SK-N-SH treated with all-trans-retinoic acid at 6 μM for 48 hours (cell line): ENCODE measurements at regions not wholly inside any gene's neighbourhood (a gene's known extent, or its start where the extent isn't known, plus 50 kb on each side); places are given as distances from the start of the nearest gene placed in this dataset.
"Not testable (repeated sequence)": the region's sequence is repeated elsewhere in the genome, so short reads cannot be mapped to it uniquely, and the experiment has no call there.

Experiments
- ATAC-seq: fragments of 200-7000 bp; cut with Tn5 transposase; 3 replicates; pipeline ENCODE4 v1.9.1; 2020; ENCODE audit warnings: mild to moderate bottlenecking, moderate library complexity
- ARNTL ChIP-seq: fragments of 450-650 bp; formaldehyde crosslinking; IDR thresholded peaks from 2 replicates; pipeline ENCODE4 v1.5.0; 2020; ENCODE audit warnings: low read depth, mild to moderate bottlenecking, moderate library complexity, borderline replicate concordance
- BACH2 ChIP-seq: fragments of 250-450 bp; sonication (Bioruptor Pico); IDR thresholded peaks from 2 replicates; pipeline ENCODE4 v1.9.0; 2021; ENCODE audit warnings: mild to moderate bottlenecking, borderline replicate concordance
- CREB5 ChIP-seq: fragments of 250-450 bp; sonication (Bioruptor Pico); IDR thresholded peaks from 2 replicates; pipeline ENCODE4 v1.5.1; 2020; ENCODE audit warnings: low read depth, mild to moderate bottlenecking, moderate library complexity
- CSDC2 ChIP-seq: fragments of 250-450 bp; sonication (Bioruptor Pico); IDR thresholded peaks from 2 replicates; pipeline ENCODE4 v1.5.0; 2020; ENCODE audit warnings: mild to moderate bottlenecking, moderate library complexity
- ESRRG ChIP-seq: fragments of 250-450 bp; sonication (Bioruptor Pico); IDR thresholded peaks from 2 replicates; pipeline ENCODE4 v1.6.1; 2021; ENCODE audit warnings: mild to moderate bottlenecking
- GLIS3 ChIP-seq: fragments of 250-450 bp; sonication (Bioruptor Pico); IDR thresholded peaks from 2 replicates; pipeline ENCODE4 v1.5.0; 2020; ENCODE audit warnings: mild to moderate bottlenecking, moderate library complexity
- ISL1 ChIP-seq: fragments of 250-450 bp; sonication (Bioruptor Pico); IDR thresholded peaks from 2 replicates; pipeline ENCODE4 v2.1.2; 2022; ENCODE audit warnings: mild to moderate bottlenecking, moderate library complexity
- OSR1 ChIP-seq: fragments of 250-450 bp; sonication (Bioruptor Pico); IDR thresholded peaks from 2 replicates; pipeline ENCODE4 v1.8.0; 2022; ENCODE audit warnings: moderate library complexity, mild to moderate bottlenecking, inconsistent platforms
- PPARA ChIP-seq: fragments of 250-450 bp; sonication (Bioruptor Pico); IDR thresholded peaks from 2 replicates; pipeline ENCODE4 v1.5.0; 2020; ENCODE audit warnings: mild to moderate bottlenecking, borderline replicate concordance
- RARB ChIP-seq: fragments of 250-450 bp; sonication (Bioruptor Pico); IDR thresholded peaks from 2 replicates; pipeline ENCODE4 v1.8.0; 2021; ENCODE audit warnings: mild to moderate bottlenecking, moderate library complexity
- SNAI2 ChIP-seq: fragments of 250-450 bp; sonication (Bioruptor Pico); IDR thresholded peaks from 2 replicates; pipeline ENCODE4 v1.5.0; 2020; ENCODE audit warnings: mild to moderate bottlenecking, moderate library complexity
- TCF4 ChIP-seq: fragments of 250-450 bp; sonication (Bioruptor Pico); IDR thresholded peaks from 2 replicates; pipeline ENCODE4 v1.8.0; 2021; ENCODE audit warnings: mild to moderate bottlenecking, moderate library complexity, borderline replicate concordance
- ZC3H10 ChIP-seq: fragments of 250-450 bp; sonication (Bioruptor Pico); IDR thresholded peaks from 2 replicates; pipeline ENCODE4 v1.5.1; 2021; ENCODE audit warnings: mild to moderate bottlenecking, moderate library complexity
- ZFP30 ChIP-seq: fragments of 450-650 bp; formaldehyde crosslinking; IDR thresholded peaks from 2 replicates; pipeline ENCODE4 v1.5.0; 2022; ENCODE audit warnings: mild to moderate bottlenecking, moderate library complexity
- ZNF70 ChIP-seq: fragments of 450-650 bp; formaldehyde crosslinking; IDR thresholded peaks from 2 replicates; pipeline ENCODE4 v1.5.0; 2020; ENCODE audit warnings: mild to moderate bottlenecking, moderate library complexity
- ZNF8 ChIP-seq: fragments of 450-650 bp; formaldehyde crosslinking; IDR thresholded peaks from 2 replicates; pipeline ENCODE4 v1.5.0; 2020; ENCODE audit warnings: mild to moderate bottlenecking, moderate library complexity
- TF ChIP-seq, protein P1 (sequence below): fragments of 250-450 bp; sonication (Bioruptor Pico); IDR thresholded peaks from 2 replicates; pipeline ENCODE4 v1.5.1; 2021; ENCODE audit warnings: mild to moderate bottlenecking, moderate library complexity
- TF ChIP-seq, protein P2 (sequence below): fragments of 250-450 bp; sonication (Bioruptor Pico); IDR thresholded peaks from 2 replicates; pipeline ENCODE4 v1.8.0; 2020; ENCODE audit warnings: mild to moderate bottlenecking, moderate library complexity, borderline replicate concordance
- TF ChIP-seq, protein P3 (sequence below): fragments of 250-450 bp; sonication (Bioruptor Pico); IDR thresholded peaks from 2 replicates; pipeline ENCODE4 v1.5.0; 2020; ENCODE audit warnings: mild to moderate bottlenecking, moderate library complexity

- no peak for ATAC-seq
- TF ChIP-seq RARB (CRISPR knock-in tag) (no peak), ZFP30 (CRISPR knock-in tag) (no peak), ZNF70 (CRISPR knock-in tag) (no peak), ZNF8 (CRISPR knock-in tag) (no peak), BACH2 (CRISPR knock-in tag) (no peak), CSDC2 (no peak), ESRRG (CRISPR knock-in tag) (no peak), SNAI2 (no peak)
- TF ChIP-seq, protein P1, sequence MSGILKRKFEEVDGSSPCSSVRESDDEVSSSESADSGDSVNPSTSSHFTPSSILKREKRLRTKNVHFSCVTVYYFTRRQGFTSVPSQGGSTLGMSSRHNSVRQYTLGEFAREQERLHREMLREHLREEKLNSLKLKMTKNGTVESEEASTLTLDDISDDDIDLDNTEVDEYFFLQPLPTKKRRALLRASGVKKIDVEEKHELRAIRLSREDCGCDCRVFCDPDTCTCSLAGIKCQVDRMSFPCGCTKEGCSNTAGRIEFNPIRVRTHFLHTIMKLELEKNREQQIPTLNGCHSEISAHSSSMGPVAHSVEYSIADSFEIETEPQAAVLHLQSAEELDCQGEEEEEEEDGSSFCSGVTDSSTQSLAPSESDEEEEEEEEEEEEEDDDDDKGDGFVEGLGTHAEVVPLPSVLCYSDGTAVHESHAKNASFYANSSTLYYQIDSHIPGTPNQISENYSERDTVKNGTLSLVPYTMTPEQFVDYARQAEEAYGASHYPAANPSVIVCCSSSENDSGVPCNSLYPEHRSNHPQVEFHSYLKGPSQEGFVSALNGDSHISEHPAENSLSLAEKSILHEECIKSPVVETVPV = no peak
- TF ChIP-seq, protein P2, sequence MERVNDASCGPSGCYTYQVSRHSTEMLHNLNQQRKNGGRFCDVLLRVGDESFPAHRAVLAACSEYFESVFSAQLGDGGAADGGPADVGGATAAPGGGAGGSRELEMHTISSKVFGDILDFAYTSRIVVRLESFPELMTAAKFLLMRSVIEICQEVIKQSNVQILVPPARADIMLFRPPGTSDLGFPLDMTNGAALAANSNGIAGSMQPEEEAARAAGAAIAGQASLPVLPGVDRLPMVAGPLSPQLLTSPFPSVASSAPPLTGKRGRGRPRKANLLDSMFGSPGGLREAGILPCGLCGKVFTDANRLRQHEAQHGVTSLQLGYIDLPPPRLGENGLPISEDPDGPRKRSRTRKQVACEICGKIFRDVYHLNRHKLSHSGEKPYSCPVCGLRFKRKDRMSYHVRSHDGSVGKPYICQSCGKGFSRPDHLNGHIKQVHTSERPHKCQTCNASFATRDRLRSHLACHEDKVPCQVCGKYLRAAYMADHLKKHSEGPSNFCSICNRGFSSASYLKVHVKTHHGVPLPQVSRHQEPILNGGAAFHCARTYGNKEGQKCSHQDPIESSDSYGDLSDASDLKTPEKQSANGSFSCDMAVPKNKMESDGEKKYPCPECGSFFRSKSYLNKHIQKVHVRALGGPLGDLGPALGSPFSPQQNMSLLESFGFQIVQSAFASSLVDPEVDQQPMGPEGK = no peak
- TF ChIP-seq, all 23 proteins: peak for 0
Measured at GRCh38 chr5:96493219-96493790, 60.3 kb upstream of the PCSK1 start.

DNA sequence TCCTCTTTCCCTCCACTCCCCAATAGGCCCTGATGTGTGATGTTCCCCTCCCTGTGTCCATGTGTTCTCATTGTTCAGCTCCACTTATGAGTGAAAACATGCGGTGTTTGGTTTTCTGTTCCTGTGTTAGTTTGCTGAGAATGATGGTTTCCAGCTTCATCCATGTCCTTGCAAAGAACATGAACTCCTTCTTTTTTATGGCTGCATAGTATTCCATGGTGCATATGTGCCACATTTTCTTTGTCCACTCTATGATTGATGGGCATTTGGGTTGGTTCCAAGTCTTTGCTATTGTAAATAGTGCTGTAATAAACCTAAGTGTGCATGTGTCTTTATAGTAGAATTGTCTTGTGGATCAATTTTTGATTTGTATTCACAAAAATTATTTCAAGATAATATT, 62.4 kb upstream of the PCSK1 start:
- not testable (repeated sequence) for ATAC-seq

DNA sequence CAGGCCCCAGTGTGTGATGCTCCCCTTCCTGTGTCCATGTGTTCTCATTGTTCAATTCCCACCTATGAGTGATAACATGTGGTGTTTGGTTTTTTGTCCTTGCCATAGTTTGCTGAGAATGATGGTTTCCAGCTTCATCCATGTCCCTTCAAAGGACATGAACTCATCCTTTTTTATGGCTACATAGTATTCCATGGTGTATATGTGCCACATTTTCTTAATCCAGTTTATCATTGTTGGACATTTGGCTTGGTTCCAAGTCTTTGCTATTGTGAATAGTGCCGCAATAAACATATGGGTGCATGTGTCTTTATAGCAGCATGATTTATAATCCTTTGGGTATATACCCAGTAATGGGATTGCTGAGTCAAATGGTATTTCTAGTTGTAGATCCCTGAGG, 64.0 kb upstream of the PCSK1 start:
- ATAC-seq = not testable (repeated sequence)

- TF ChIP-seq, protein P1 = no peak
- TF ChIP-seq GLIS3 = no peak
- no peak for TF ChIP-seq ESRRG (CRISPR knock-in tag)
- TF ChIP-seq, protein P2 = no peak
- TF ChIP-seq TCF4 (CRISPR knock-in tag) = no peak
- no peak for TF ChIP-seq PPARA (CRISPR knock-in tag)
- TF ChIP-seq ARNTL (CRISPR knock-in tag) = no peak
- TF ChIP-seq ISL1 = no peak
- TF ChIP-seq, protein P3, sequence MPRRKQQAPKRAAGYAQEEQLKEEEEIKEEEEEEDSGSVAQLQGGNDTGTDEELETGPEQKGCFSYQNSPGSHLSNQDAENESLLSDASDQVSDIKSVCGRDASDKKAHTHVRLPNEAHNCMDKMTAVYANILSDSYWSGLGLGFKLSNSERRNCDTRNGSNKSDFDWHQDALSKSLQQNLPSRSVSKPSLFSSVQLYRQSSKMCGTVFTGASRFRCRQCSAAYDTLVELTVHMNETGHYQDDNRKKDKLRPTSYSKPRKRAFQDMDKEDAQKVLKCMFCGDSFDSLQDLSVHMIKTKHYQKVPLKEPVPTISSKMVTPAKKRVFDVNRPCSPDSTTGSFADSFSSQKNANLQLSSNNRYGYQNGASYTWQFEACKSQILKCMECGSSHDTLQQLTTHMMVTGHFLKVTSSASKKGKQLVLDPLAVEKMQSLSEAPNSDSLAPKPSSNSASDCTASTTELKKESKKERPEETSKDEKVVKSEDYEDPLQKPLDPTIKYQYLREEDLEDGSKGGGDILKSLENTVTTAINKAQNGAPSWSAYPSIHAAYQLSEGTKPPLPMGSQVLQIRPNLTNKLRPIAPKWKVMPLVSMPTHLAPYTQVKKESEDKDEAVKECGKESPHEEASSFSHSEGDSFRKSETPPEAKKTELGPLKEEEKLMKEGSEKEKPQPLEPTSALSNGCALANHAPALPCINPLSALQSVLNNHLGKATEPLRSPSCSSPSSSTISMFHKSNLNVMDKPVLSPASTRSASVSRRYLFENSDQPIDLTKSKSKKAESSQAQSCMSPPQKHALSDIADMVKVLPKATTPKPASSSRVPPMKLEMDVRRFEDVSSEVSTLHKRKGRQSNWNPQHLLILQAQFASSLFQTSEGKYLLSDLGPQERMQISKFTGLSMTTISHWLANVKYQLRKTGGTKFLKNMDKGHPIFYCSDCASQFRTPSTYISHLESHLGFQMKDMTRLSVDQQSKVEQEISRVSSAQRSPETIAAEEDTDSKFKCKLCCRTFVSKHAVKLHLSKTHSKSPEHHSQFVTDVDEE = no peak
- TF ChIP-seq ZC3H10 (CRISPR knock-in tag) = no peak
- no peak for TF ChIP-seq CREB5
- TF ChIP-seq BACH2 (CRISPR knock-in tag) = no peak
- no peak for TF ChIP-seq ZNF8 (CRISPR knock-in tag)
- no peak for TF ChIP-seq CSDC2
- no peak for TF ChIP-seq OSR1 (CRISPR knock-in tag)
- no peak for TF ChIP-seq SNAI2
- no peak for TF ChIP-seq ZFP30 (CRISPR knock-in tag)
- ATAC-seq = no peak
Measured at GRCh38 chr5:96499753-96500345, 66.8 kb upstream of the PCSK1 start.
